ENCODE measurements at regions not wholly inside any gene's neighbourhood (a gene's known extent, or its start where the extent isn't known, plus 50 kb on each side); places are given as distances from the start of the nearest gene placed in this dataset.
"Not testable (repeated sequence)": the region's sequence is repeated elsewhere in the genome, so short reads cannot be mapped to it uniquely, and the experiment has no call there.

GRCh38 chr5:90128551-90128950 lies 281.0 kb downstream of the CETN3 start:
- DNase-seq: no peak

GRCh38 chr5:90119531-90119971 lies 290.0 kb downstream of the CETN3 start:
- no peak for DNase-seq

- no peak for DNase-seq
Measured at GRCh38 chr5:90117005-90117404, 292.6 kb downstream of the CETN3 start.

GRCh38 chr5:90113108-90113507 lies 296.4 kb downstream of the CETN3 start:
- DNase-seq: no peak

- no peak for DNase-seq
Measured at GRCh38 chr5:90112033-90112692, 297.4 kb downstream of the CETN3 start.

- no peak for DNase-seq
Measured at GRCh38 chr5:90111364-90112032, 298.1 kb downstream of the CETN3 start.

- no peak for DNase-seq
Measured at GRCh38 chr5:90109285-90109684, 300.3 kb downstream of the CETN3 start.

GRCh38 chr5:90099099-90099498 lies 310.5 kb downstream of the CETN3 start:
- no peak for DNase-seq

- DNase-seq: no peak
Measured at GRCh38 chr5:90097082-90097477, 312.5 kb downstream of the CETN3 start.

- DNase-seq: no peak
Measured at GRCh38 chr5:90096415-90097081, 313.0 kb downstream of the CETN3 start.

GRCh38 chr5:90095292-90096060 lies 314.1 kb downstream of the CETN3 start:
- DNase-seq: no peak

- no peak for DNase-seq
Measured at GRCh38 chr5:90093751-90094485, 315.6 kb downstream of the CETN3 start.

GRCh38 chr5:90092734-90093133 lies 316.8 kb downstream of the CETN3 start:
- DNase-seq: no peak

- no peak for DNase-seq
Measured at GRCh38 chr5:90084342-90084741, 325.2 kb downstream of the CETN3 start.

- not testable (repeated sequence) for DNase-seq
Measured at GRCh38 chr5:90073026-90073570, 336.5 kb downstream of the CETN3 start.

- DNase-seq: no peak
Measured at GRCh38 chr5:90071656-90072055, 337.9 kb downstream of the CETN3 start.

GRCh38 chr5:90071066-90071465 lies 338.5 kb downstream of the CETN3 start:
- no peak for DNase-seq

GRCh38 chr5:90066920-90067319 lies 342.6 kb downstream of the CETN3 start:
- no peak for DNase-seq

GRCh38 chr5:90056911-90057705 lies 352.4 kb downstream of the CETN3 start:
- DNase-seq: no peak

GRCh38 chr5:90055831-90056328 lies 353.7 kb downstream of the CETN3 start:
- DNase-seq: no peak

- DNase-seq: no peak
Measured at GRCh38 chr5:90054612-90055011, 354.9 kb downstream of the CETN3 start.

Measured in CD4-positive, alpha-beta T cell treated with Interleukin-17A for 1 hour (primary cell).